Caco-2 (cell line): ENCODE measurements at regions not wholly inside any gene's neighbourhood (a gene's known extent, or its start where the extent isn't known, plus 50 kb on each side); places are given as distances from the start of the nearest gene placed in this dataset.

Experiments
- BruUV-seq: library from RNA; stranded (reverse); fragments of 400-500 nt; replicated peaks from 2 replicates; lab custom pipeline; 2021; lab: Mats Ljungman, UMichigan
- CTCF ChIA-PET: fragments of 300-600 bp; sonication (Branson Sonifier 250); formaldehyde crosslinking; loops from one replicate; lab custom pipeline; 2022; ENCODE audit warnings: antibody characterized with exemption; lab: Charles Lee
- POLR2A ChIA-PET: fragments of 300-600 bp; sonication (Branson Sonifier 250); formaldehyde crosslinking; loops from one replicate; lab custom pipeline; 2022; ENCODE audit warnings: antibody characterized with exemption; lab: Charles Lee
- DNase-seq, 2 experiments: peaks; one replicate each; pipeline versions ENCODE4 v3.0.0 to v3.0.0-alpha.2; 2020 to 2022
- H3K27me3 ChIP-seq: replicated peaks from 2 replicates; pipeline ENCODE4 v1.6.0; 2011; ENCODE audit warnings: low read length; ENCODE audit not compliant: control insufficient read depth, insufficient read depth
- H3K36me3 ChIP-seq: 2 replicates; pipeline ENCODE4 v1.5.1; 2011; ENCODE audit warnings: low read length; ENCODE audit not compliant: control insufficient read depth, insufficient read depth
- H3K4me1 ChIP-seq: fragments of 250-450 bp; sonication (Bioruptor Pico); 2 replicates; pipeline ENCODE4 v1.5.1; 2020; ENCODE audit warnings: mild to moderate bottlenecking
- H3K4me3 ChIP-seq: 2 replicates; pipeline ENCODE4 v1.5.1; 2011; ENCODE audit warnings: low read depth, mild to moderate bottlenecking, control low read depth, low read length
- H3K9me3 ChIP-seq: fragments of 250-450 bp; sonication (Bioruptor Pico); 2 replicates; pipeline ENCODE4 v1.5.1; 2020; ENCODE audit warnings: mild to moderate bottlenecking, moderate library complexity
- H3K27ac Mint-ChIP-seq: one replicate; pipeline ENCODE4 v1.8.0; 2022; ENCODE audit warnings: mixed read lengths; ENCODE audit not compliant: unreplicated experiment
- H3K27me3 Mint-ChIP-seq: one replicate; pipeline ENCODE4 v1.8.0; 2022; ENCODE audit warnings: mixed read lengths; ENCODE audit not compliant: insufficient read depth, unreplicated experiment
- H3K36me3 Mint-ChIP-seq: one replicate; pipeline ENCODE4 v1.8.0; 2022; ENCODE audit warnings: mild to moderate bottlenecking, mixed read lengths; ENCODE audit not compliant: insufficient read depth, unreplicated experiment
- H3K4me1 Mint-ChIP-seq: one replicate; pipeline ENCODE4 v1.8.0; 2022; ENCODE audit warnings: low read depth, mixed read lengths; ENCODE audit not compliant: unreplicated experiment
- H3K4me3 Mint-ChIP-seq: one replicate; pipeline ENCODE4 v1.8.0; 2022; ENCODE audit warnings: mild to moderate bottlenecking, moderate library complexity, mixed read lengths; ENCODE audit not compliant: unreplicated experiment
- H3K9me3 Mint-ChIP-seq: one replicate; pipeline ENCODE4 v1.8.0; 2022; ENCODE audit warnings: mixed read lengths; ENCODE audit not compliant: unreplicated experiment
- intact Hi-C: fragments of 100-400 bp; cut with micrococcal nuclease; formaldehyde crosslinking; loops from one replicate; pipeline ENCODE4 v1.10.0; 2022; ENCODE audit not compliant: unreplicated experiment
- TF ChIP-seq, protein P1 (sequence below), 2 experiments: fragments of 200-600 bp in 1 of 2; IDR thresholded peaks; 1 replicate in 1 of 2; 2 replicates in 1 of 2; pipeline versions ENCODE4 v1.5.1 to v1.8.0; 2011 to 2022; ENCODE audit warnings: antibody characterized with exemption in 1 of 2, control low read depth in 1 of 2, inconsistent platforms in 1 of 2, low read depth in 1 of 2, low read length in 1 of 2, mild to moderate bottlenecking in 1 of 2, moderate library complexity in 1 of 2; ENCODE audit not compliant: insufficient read depth in 1 of 2, severe bottlenecking in 1 of 2, unreplicated experiment in 1 of 2

DNA sequence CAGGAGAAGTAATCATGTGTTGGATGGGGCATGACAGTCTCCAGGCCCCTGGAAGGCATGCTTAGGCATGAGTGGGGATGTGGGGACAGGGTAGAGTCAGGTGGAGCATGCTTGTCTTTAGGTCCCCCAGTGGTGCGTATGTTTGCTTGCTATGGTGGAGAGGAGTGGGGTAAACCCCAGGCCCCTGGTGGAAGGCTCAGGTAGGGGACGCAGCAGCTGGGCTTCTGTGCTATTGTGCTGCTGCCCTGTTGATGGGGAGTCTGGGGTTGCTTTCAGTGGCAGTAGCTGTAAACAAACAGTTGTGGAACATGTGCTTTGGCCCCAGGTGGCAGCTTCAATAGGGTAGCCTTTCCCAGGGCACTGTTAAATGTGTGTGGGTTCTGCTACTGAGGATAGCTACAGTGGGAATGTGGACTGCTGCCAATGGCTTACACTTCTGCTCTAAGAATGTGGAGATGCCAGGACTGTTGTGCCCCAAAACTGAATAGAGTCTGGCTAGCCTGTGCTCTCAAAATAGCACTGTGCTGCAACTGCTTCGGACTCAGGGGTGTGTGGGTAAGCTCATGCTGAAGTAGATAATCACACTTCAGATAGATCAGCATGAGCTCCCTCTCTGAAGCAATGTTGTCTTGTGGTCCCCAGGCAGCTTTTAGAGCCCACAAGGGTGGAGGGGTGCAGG lies 1257.3 kb downstream of the DIAPH3 start:
- Mint-ChIP-seq H3K9me3 (no peaks in the 10 kb centered on the region), H3K36me3 (no peaks in the 10 kb centered on the region), H3K4me1 (no peaks in the 10 kb centered on the region), H3K4me3 (no peak overlapping the region), H3K27ac (no peak overlapping the region), H3K27me3 (peaks cover 3% of the 10 kb centered on the region)
- BruUV-seq = no TSS peak
- TF ChIP-seq, protein P1, sequence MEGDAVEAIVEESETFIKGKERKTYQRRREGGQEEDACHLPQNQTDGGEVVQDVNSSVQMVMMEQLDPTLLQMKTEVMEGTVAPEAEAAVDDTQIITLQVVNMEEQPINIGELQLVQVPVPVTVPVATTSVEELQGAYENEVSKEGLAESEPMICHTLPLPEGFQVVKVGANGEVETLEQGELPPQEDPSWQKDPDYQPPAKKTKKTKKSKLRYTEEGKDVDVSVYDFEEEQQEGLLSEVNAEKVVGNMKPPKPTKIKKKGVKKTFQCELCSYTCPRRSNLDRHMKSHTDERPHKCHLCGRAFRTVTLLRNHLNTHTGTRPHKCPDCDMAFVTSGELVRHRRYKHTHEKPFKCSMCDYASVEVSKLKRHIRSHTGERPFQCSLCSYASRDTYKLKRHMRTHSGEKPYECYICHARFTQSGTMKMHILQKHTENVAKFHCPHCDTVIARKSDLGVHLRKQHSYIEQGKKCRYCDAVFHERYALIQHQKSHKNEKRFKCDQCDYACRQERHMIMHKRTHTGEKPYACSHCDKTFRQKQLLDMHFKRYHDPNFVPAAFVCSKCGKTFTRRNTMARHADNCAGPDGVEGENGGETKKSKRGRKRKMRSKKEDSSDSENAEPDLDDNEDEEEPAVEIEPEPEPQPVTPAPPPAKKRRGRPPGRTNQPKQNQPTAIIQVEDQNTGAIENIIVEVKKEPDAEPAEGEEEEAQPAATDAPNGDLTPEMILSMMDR (IDR thresholded peaks at IDR 0.05; ENCODE audit: insufficient read depth in 1 of 2, low read depth in 1 of 2, low read length in 1 of 2, severe bottlenecking in 1 of 2, unreplicated experiment in 1 of 2) = no peak
- Histone ChIP-seq H3K4me1 (no peaks in the 10 kb centered on the region), H3K4me3 (no peak overlapping the region), H3K9me3 (no peaks in the 10 kb centered on the region), H3K36me3 (no peaks in the 10 kb centered on the region), H3K27me3 (no peaks in the 10 kb centered on the region)
- no peak for DNase-seq
- ChIA-PET POLR2A (no interaction called here), CTCF (no interaction called here)
- intact Hi-C loops = no loop called here

DNA sequence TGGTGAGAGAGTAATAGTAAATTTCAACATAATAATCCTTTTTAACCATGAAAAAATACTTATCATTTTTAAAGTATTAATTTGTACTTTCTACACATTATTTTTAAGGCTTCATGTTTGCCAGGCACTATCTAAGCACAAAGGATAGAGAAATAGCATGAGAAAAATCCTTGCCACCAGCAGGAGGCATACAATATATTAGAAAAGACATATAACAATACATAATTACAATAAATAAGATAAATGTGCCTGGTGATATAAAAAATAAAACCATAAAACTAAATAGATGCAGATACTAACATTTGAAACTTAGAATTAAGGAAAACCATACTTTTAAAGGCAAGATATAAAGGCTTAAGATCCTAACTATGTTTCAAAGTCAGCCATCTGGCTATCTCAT lies 1256.4 kb downstream of the DIAPH3 start:
- Mint-ChIP-seq H3K27ac (no peak overlapping the region), H3K4me1 (no peaks in the 10 kb centered on the region), H3K36me3 (no peaks in the 10 kb centered on the region), H3K9me3 (no peaks in the 10 kb centered on the region), H3K27me3 (peaks cover 3% of the 10 kb centered on the region), H3K4me3 (no peak overlapping the region)
- Histone ChIP-seq H3K9me3 (no peaks in the 10 kb centered on the region), H3K4me1 (no peaks in the 10 kb centered on the region), H3K36me3 (no peaks in the 10 kb centered on the region), H3K4me3 (no peak overlapping the region), H3K27me3 (no peaks in the 10 kb centered on the region)
- intact Hi-C loops = no loop called here
- no TSS peak for BruUV-seq
- POLR2A ChIA-PET = no interaction called here
- CTCF ChIA-PET = no interaction called here
- no peak for DNase-seq
- TF ChIP-seq, protein P1 (IDR thresholded peaks at IDR 0.05; ENCODE audit: insufficient read depth in 1 of 2, low read depth in 1 of 2, low read length in 1 of 2, severe bottlenecking in 1 of 2, unreplicated experiment in 1 of 2) = no peak

DNA sequence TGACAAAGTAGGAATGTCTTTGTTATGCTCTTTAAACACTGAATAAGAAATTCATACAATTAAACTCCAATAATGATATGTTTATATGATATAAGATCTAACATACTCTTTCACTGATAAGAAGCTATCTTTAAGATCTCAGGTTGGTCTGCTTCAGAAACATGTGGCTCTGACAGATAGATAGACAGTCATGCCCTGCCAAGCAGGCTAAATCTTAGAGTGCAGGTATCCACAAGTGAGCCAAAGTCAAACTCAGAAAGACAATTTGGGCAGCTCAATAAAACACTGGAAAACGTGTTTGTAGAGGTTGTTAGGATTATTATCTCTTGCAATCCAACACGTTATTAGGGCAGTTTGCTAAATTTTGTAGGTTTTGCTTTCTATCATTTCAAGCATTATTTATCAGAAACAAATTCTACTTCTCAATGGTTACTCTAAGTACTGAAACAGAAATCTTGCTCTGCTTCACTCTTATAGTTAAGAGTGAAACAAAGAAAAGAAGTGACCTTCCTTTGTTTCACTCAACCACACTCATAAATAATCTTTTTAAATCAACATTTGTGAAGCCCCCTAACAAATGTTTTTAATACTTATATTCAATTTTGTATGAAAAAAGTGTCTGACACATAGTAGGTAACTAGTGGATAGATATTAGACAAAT lies 1255.6 kb downstream of the DIAPH3 start:
- no peak overlapping the region for H3K27ac Mint-ChIP-seq
- BruUV-seq = no TSS peak
- no peaks in the 10 kb centered on the region for H3K4me1 Mint-ChIP-seq
- no peaks in the 10 kb centered on the region for H3K36me3 Mint-ChIP-seq
- intact Hi-C loops = no loop called here
- POLR2A ChIA-PET = no interaction called here
- no peaks in the 10 kb centered on the region for H3K9me3 Mint-ChIP-seq
- TF ChIP-seq, protein P1 (IDR thresholded peaks at IDR 0.05; ENCODE audit: insufficient read depth in 1 of 2, low read depth in 1 of 2, low read length in 1 of 2, severe bottlenecking in 1 of 2, unreplicated experiment in 1 of 2) = no peak
- H3K9me3 ChIP-seq = no peaks in the 10 kb centered on the region
- H3K27me3 ChIP-seq = no peaks in the 10 kb centered on the region
- no peak overlapping the region for H3K4me3 Mint-ChIP-seq
- H3K4me3 ChIP-seq = no peak overlapping the region
- peaks cover 3% of the 10 kb centered on the region for H3K27me3 Mint-ChIP-seq
- no peaks in the 10 kb centered on the region for H3K4me1 ChIP-seq
- H3K36me3 ChIP-seq = no peaks in the 10 kb centered on the region
- CTCF ChIA-PET = no interaction called here
- DNase-seq = no peak
